ENCODE measurements at regions not wholly inside any gene's neighbourhood (a gene's known extent, or its start where the extent isn't known, plus 50 kb on each side); places are given as distances from the start of the nearest gene placed in this dataset.

GRCh38 chr10:37681617-37681999, 175.8 kb downstream of the ZNF248 start:
- Histone ChIP-seq H4K91ac (ENCODE audit: insufficient read length, low read depth, low read length) (no peak overlapping the region), H3K23me2 (ENCODE audit: insufficient read length, low read depth, low read length, poor library complexity, severe bottlenecking) (no peaks in the 10 kb centered on the region), H3K9me3 (ENCODE audit: control insufficient read depth, low read depth, low read length) (peaks cover 58% of the 10 kb centered on the region), H3K27ac (ENCODE audit: insufficient read length, low read depth, low read length) (no peak overlapping the region), H4K20me1 (ENCODE audit: control insufficient read depth, insufficient read depth, insufficient read length) (no peaks in the 10 kb centered on the region), H2AFZ (ENCODE audit: low read length) (no peak overlapping the region), H3K9ac (ENCODE audit: extremely low read depth, insufficient read length, low read length) (no peak overlapping the region), H2BK20ac (ENCODE audit: low read depth, low read length, poor library complexity, severe bottlenecking) (no peak overlapping the region), H2BK5ac (ENCODE audit: insufficient read length, low read length) (no peak overlapping the region), H2AK5ac (ENCODE audit: insufficient read length, low read length) (no peak overlapping the region), H3K4me1 (ENCODE audit: insufficient read depth, low read length) (no peaks in the 10 kb centered on the region; the same call in 1 of the 2 replicates), H2BK15ac (ENCODE audit: low read depth, low read length) (no peak overlapping the region; the same call in 1 of the 2 replicates), H3K23ac (ENCODE audit: insufficient read length, low read depth, low read length) (no peak overlapping the region), H2BK120ac (ENCODE audit: low read depth, low read length, poor library complexity, severe bottlenecking) (no peak overlapping the region), H3K4me2 (ENCODE audit: insufficient read depth, insufficient read length, low read length) (no peak overlapping the region), H3K18ac (ENCODE audit: insufficient read length, low read depth, low read length) (no peak overlapping the region), H3K79me1 (ENCODE audit: insufficient read depth, low read depth, low read length, poor library complexity, severe bottlenecking) (no peaks in the 10 kb centered on the region), H4K5ac (ENCODE audit: insufficient read length, low read depth, low read length) (no peak overlapping the region), H3K56ac (ENCODE audit: insufficient read length, low read depth, low read length) (no peak overlapping the region), H3K79me2 (ENCODE audit: insufficient read depth, low read length) (no peaks in the 10 kb centered on the region), H3K27me3 (ENCODE audit: insufficient read depth, low read length) (no peaks in the 10 kb centered on the region), H2BK12ac (ENCODE audit: insufficient read length, low read depth, low read length) (no peak overlapping the region), H3T11ph (ENCODE audit: low read length) (no peak overlapping the region), H3K4ac (ENCODE audit: low read depth, low read length) (no peak overlapping the region), H4K8ac (replicated peaks; ENCODE audit: insufficient read length, low read depth, low read length) (no peak overlapping the region), H3K14ac (ENCODE audit: insufficient read depth, low read length) (no peak overlapping the region)
- Mint-ChIP-seq H3K4me3 (no peak overlapping the region), H3K9me3 (peaks cover 94 to 97% of the 10 kb centered on the region in 2 experiments), H3K4me1 (no peaks in the 10 kb centered on the region), H3K36me3 (ENCODE audit: insufficient read depth in 1 of 3, low read depth in 3 of 3) (peaks cover 21 to 28% (median 27%) of the 10 kb centered on the region in 3 experiments; a peak in 6 of 7 replicates), H3K27me3 (ENCODE audit: low read depth) (no peaks in the 10 kb centered on the region; the same call in 1 of the 2 replicates), H3K27ac (no peak overlapping the region)
- no peak for DNase-seq
- WGBS (ENCODE audit: extremely low coverage, insufficient read length, low lambda C conversion rate) = no CpG with 5 or more reads among the region's 12 CpGs
- TF ChIP-seq CTCF (conservative IDR thresholded peaks at IDR 0.05) = no peak

All from H9 (cell line).